M059J (cell line): ENCODE measurements at regions not wholly inside any gene's neighbourhood (a gene's known extent, or its start where the extent isn't known, plus 50 kb on each side); places are given as distances from the start of the nearest gene placed in this dataset.

ENCODE experiments used
- DNase-seq: peaks from one replicate; pipeline ENCODE4 v3.0.0-alpha.2; 2012; ENCODE audit warnings: low read depth

- no peak for DNase-seq
Observed at GRCh38 chr7:123401295-123401694, 133.1 kb downstream of the IQUB start.

GRCh38 chr7:123400196-123400595 is 134.2 kb downstream of the IQUB start:
- DNase-seq: no peak

GRCh38 chr7:123398921-123399320 is 135.5 kb downstream of the IQUB start:
- no peak for DNase-seq

- no peak for DNase-seq
Observed at GRCh38 chr7:123397746-123398338, 136.6 kb downstream of the IQUB start.

GRCh38 chr7:123393623-123394022 is 140.8 kb downstream of the IQUB start:
- no peak for DNase-seq

GRCh38 chr7:123372368-123372767 is 162.0 kb downstream of the IQUB start:
- DNase-seq: no peak

- peak; percentile 15 for DNase-seq
Observed at GRCh38 chr7:123367484-123368122, 166.8 kb downstream of the IQUB start.

GRCh38 chr7:123367031-123367430 is 167.3 kb upstream of the SLC13A1 start:
- DNase-seq: no peak

GRCh38 chr7:123366626-123367025 is 166.9 kb upstream of the SLC13A1 start:
- DNase-seq: no peak

GRCh38 chr7:123360631-123361030 is 160.9 kb upstream of the SLC13A1 start:
- DNase-seq: no peak

GRCh38 chr7:123355576-123356190 is 155.9 kb upstream of the SLC13A1 start:
- no peak for DNase-seq

- DNase-seq: no peak
Observed at GRCh38 chr7:123352973-123353372, 153.2 kb upstream of the SLC13A1 start.

- peak; percentile 1 for DNase-seq
Observed at GRCh38 chr7:123351516-123352505, 152.0 kb upstream of the SLC13A1 start.

- no peak for DNase-seq
Observed at GRCh38 chr7:123351027-123351426, 151.3 kb upstream of the SLC13A1 start.

GRCh38 chr7:123348690-123349089 is 148.9 kb upstream of the SLC13A1 start:
- DNase-seq: no peak

GRCh38 chr7:123346766-123347165 is 147.0 kb upstream of the SLC13A1 start:
- no peak for DNase-seq

GRCh38 chr7:123343611-123344010 is 143.8 kb upstream of the SLC13A1 start:
- no peak for DNase-seq

GRCh38 chr7:123341102-123341501 is 141.3 kb upstream of the SLC13A1 start:
- DNase-seq: no peak

GRCh38 chr7:123338688-123339087 is 138.9 kb upstream of the SLC13A1 start:
- DNase-seq: no peak

GRCh38 chr7:123329988-123330643 is 130.3 kb upstream of the SLC13A1 start:
- DNase-seq: no peak

- DNase-seq: no peak
Observed at GRCh38 chr7:123327661-123328060, 127.9 kb upstream of the SLC13A1 start.

- no peak for DNase-seq
Observed at GRCh38 chr7:123324283-123324682, 124.5 kb upstream of the SLC13A1 start.
